GM18861 (cell line): ENCODE measurements at regions not wholly inside any gene's neighbourhood (a gene's known extent, or its start where the extent isn't known, plus 50 kb on each side); places are given as distances from the start of the nearest gene placed in this dataset.

Source experiments
- ATAC-seq: cut with Tn5 transposase; IDR thresholded peaks from one replicate; pipeline ENCODE4 v1.9.1; 2021; ENCODE audit not compliant: unreplicated experiment

GRCh38 chr7:15783987-15784693, 97.7 kb upstream of the MEOX2 start:
- no peak for ATAC-seq

- no peak for ATAC-seq
Observed at GRCh38 chr7:15782656-15783055, 96.2 kb upstream of the MEOX2 start.

GRCh38 chr7:15781944-15782343, 95.5 kb upstream of the MEOX2 start:
- no peak for ATAC-seq

GRCh38 chr7:15780271-15780670, 93.8 kb upstream of the MEOX2 start:
- ATAC-seq = no peak

GRCh38 chr7:15778191-15778590, 91.7 kb upstream of the MEOX2 start:
- no peak for ATAC-seq

- ATAC-seq = no peak
Observed at GRCh38 chr7:15765753-15766152, 79.3 kb upstream of the MEOX2 start.

GRCh38 chr7:15764851-15765382, 78.4 kb upstream of the MEOX2 start:
- ATAC-seq = no peak

GRCh38 chr7:15764010-15764409, 77.5 kb upstream of the MEOX2 start:
- no peak for ATAC-seq

- no peak for ATAC-seq
Observed at GRCh38 chr7:15757041-15758000, 70.8 kb upstream of the MEOX2 start.

- no peak for ATAC-seq
Observed at GRCh38 chr7:15755061-15755460, 68.6 kb upstream of the MEOX2 start.

GRCh38 chr7:15753887-15754579, 67.5 kb upstream of the MEOX2 start:
- ATAC-seq = no peak

GRCh38 chr7:15752377-15752776, 65.9 kb upstream of the MEOX2 start:
- no peak for ATAC-seq

GRCh38 chr7:15751191-15751701, 64.8 kb upstream of the MEOX2 start:
- ATAC-seq = no peak

GRCh38 chr7:15750727-15751126, 64.2 kb upstream of the MEOX2 start:
- ATAC-seq = no peak

- ATAC-seq = no peak
Observed at GRCh38 chr7:15749631-15750030, 63.1 kb upstream of the MEOX2 start.

GRCh38 chr7:15747712-15748111, 61.2 kb upstream of the MEOX2 start:
- ATAC-seq = no peak

- ATAC-seq = no peak
Observed at GRCh38 chr7:15747301-15747700, 60.8 kb upstream of the MEOX2 start.

- ATAC-seq = no peak
Observed at GRCh38 chr7:15743926-15744480, 57.5 kb upstream of the MEOX2 start.

GRCh38 chr7:15737601-15738000, 51.1 kb upstream of the MEOX2 start:
- ATAC-seq = no peak
